H9 (cell line): ENCODE measurements at regions not wholly inside any gene's neighbourhood (a gene's known extent, or its start where the extent isn't known, plus 50 kb on each side); places are given as distances from the start of the nearest gene placed in this dataset.

ENCODE experiments used
- DNase-seq: peaks from one replicate; pipeline ENCODE4 v3.0.0-alpha.2; 2017
- H2AFZ ChIP-seq: one replicate; pipeline ENCODE4 v1.6.1; 2013; ENCODE audit warnings: mild to moderate bottlenecking, low read length, control low read depth, moderate library complexity
- H2AK5ac ChIP-seq: 2 replicates; pipeline ENCODE4 v1.6.1; 2013; ENCODE audit warnings: low read length, control low read depth, mixed read lengths; ENCODE audit not compliant: insufficient read length
- H2BK120ac ChIP-seq: one replicate; pipeline ENCODE4 v1.6.1; 2013; ENCODE audit warnings: low read depth, mild to moderate bottlenecking, low read length, control low read depth, inconsistent platforms; ENCODE audit not compliant: poor library complexity, severe bottlenecking
- H2BK12ac ChIP-seq: 2 replicates; pipeline ENCODE4 v1.6.1; 2013; ENCODE audit warnings: low read length, control low read depth, mixed read lengths, low read depth; ENCODE audit not compliant: insufficient read length
- H2BK15ac ChIP-seq: 2 replicates; pipeline ENCODE4 v1.6.1; 2013; ENCODE audit warnings: low read depth, low read length, control low read depth
- H2BK20ac ChIP-seq: one replicate; pipeline ENCODE4 v1.6.1; 2013; ENCODE audit warnings: low read depth, mild to moderate bottlenecking, low read length, control low read depth, inconsistent platforms; ENCODE audit not compliant: poor library complexity, severe bottlenecking
- H2BK5ac ChIP-seq: 2 replicates; pipeline ENCODE4 v1.6.1; 2013; ENCODE audit warnings: low read length, control low read depth, mixed read lengths; ENCODE audit not compliant: insufficient read length
- H3K14ac ChIP-seq: 2 replicates; pipeline ENCODE4 v1.6.1; 2013; ENCODE audit warnings: low read length, control low read depth; ENCODE audit not compliant: insufficient read depth
- H3K18ac ChIP-seq: 2 replicates; pipeline ENCODE4 v1.6.1; 2013; ENCODE audit warnings: low read depth, mild to moderate bottlenecking, mixed read lengths, low read length, control low read depth; ENCODE audit not compliant: insufficient read length
- H3K23ac ChIP-seq: 2 replicates; pipeline ENCODE4 v1.6.1; 2013; ENCODE audit warnings: low read length, control low read depth, mixed read lengths, low read depth; ENCODE audit not compliant: insufficient read length
- H3K23me2 ChIP-seq: 2 replicates; pipeline ENCODE4 v1.6.1; 2013; ENCODE audit warnings: low read depth, mild to moderate bottlenecking, mixed read lengths, low read length, control low read depth; ENCODE audit not compliant: insufficient read length, poor library complexity, severe bottlenecking
- H3K27ac ChIP-seq: 2 replicates; pipeline ENCODE4 v1.5.1; 2013; ENCODE audit warnings: low read length, control low read depth, mixed read lengths, low read depth; ENCODE audit not compliant: insufficient read length
- H3K27me3 ChIP-seq: 2 replicates; pipeline ENCODE4 v1.6.1; 2013; ENCODE audit warnings: low read length, control low read depth, inconsistent platforms; ENCODE audit not compliant: insufficient read depth
- H3K4ac ChIP-seq: 2 replicates; pipeline ENCODE4 v1.6.1; 2013; ENCODE audit warnings: low read depth, mild to moderate bottlenecking, control low read depth, inconsistent platforms, low read length, moderate library complexity
- H3K4me1 ChIP-seq: 2 replicates; pipeline ENCODE4 v1.6.1; 2013; ENCODE audit warnings: low read length, control low read depth, inconsistent platforms; ENCODE audit not compliant: insufficient read depth
- H3K4me2 ChIP-seq: 2 replicates; pipeline ENCODE4 v1.6.1; 2013; ENCODE audit warnings: low read length, control low read depth, mixed read lengths; ENCODE audit not compliant: insufficient read length, insufficient read depth
- H3K56ac ChIP-seq: 2 replicates; pipeline ENCODE4 v1.6.1; 2013; ENCODE audit warnings: low read depth, mild to moderate bottlenecking, mixed read lengths, low read length, control low read depth; ENCODE audit not compliant: insufficient read length
- H3K79me1 ChIP-seq: 2 replicates; pipeline ENCODE4 v1.6.1; 2013; ENCODE audit warnings: low read depth, mild to moderate bottlenecking, moderate library complexity, low read length, control low read depth, inconsistent platforms; ENCODE audit not compliant: insufficient read depth, poor library complexity, severe bottlenecking
- H3K79me2 ChIP-seq: 2 replicates; pipeline ENCODE4 v1.6.1; 2013; ENCODE audit warnings: low read length, control low read depth, inconsistent platforms; ENCODE audit not compliant: insufficient read depth
- H3K9ac ChIP-seq: 2 replicates; pipeline ENCODE4 v1.6.1; 2013; ENCODE audit warnings: low read length, control low read depth, mixed read lengths; ENCODE audit not compliant: insufficient read length; ENCODE audit errors: extremely low read depth
- H3K9me3 ChIP-seq: one replicate; pipeline ENCODE4 v1.6.1; 2013; ENCODE audit warnings: low read depth, low read length, inconsistent platforms; ENCODE audit not compliant: control insufficient read depth
- H3T11ph ChIP-seq: one replicate; pipeline ENCODE4 v1.6.1; 2013; ENCODE audit warnings: mild to moderate bottlenecking, low read length, control low read depth, inconsistent platforms
- H4K20me1 ChIP-seq: one replicate; pipeline ENCODE4 v1.6.1; 2013; ENCODE audit not compliant: control insufficient read depth, insufficient read length, insufficient read depth
- H4K5ac ChIP-seq: 2 replicates; pipeline ENCODE4 v1.6.1; 2013; ENCODE audit warnings: low read depth, mild to moderate bottlenecking, mixed read lengths, low read length, control low read depth; ENCODE audit not compliant: insufficient read length
- H4K8ac ChIP-seq: replicated peaks from 2 replicates; pipeline ENCODE4 v1.6.1; 2013; ENCODE audit warnings: low read length, control low read depth, mixed read lengths, low read depth; ENCODE audit not compliant: insufficient read length
- H4K91ac ChIP-seq: 2 replicates; pipeline ENCODE4 v1.6.1; 2013; ENCODE audit warnings: low read depth, mild to moderate bottlenecking, moderate library complexity, mixed read lengths, low read length, control low read depth; ENCODE audit not compliant: insufficient read length
- H3K27ac Mint-ChIP-seq, 3 experiments: 2 replicates in 2 of 3; 3 replicates in 1 of 3; pipeline ENCODE4 v1.8.0; 2020 to 2021; ENCODE audit warnings: mixed read lengths in 3 of 3, mild to moderate bottlenecking in 1 of 3, moderate library complexity in 1 of 3
- H3K27me3 Mint-ChIP-seq: 2 replicates; pipeline ENCODE4 v1.8.0; 2021; ENCODE audit warnings: low read depth, mild to moderate bottlenecking, moderate library complexity, mixed read lengths
- H3K36me3 Mint-ChIP-seq, 3 experiments: 2 replicates in 2 of 3; 3 replicates in 1 of 3; pipeline ENCODE4 v1.8.0; 2020 to 2021; ENCODE audit warnings: low read depth in 3 of 3, mixed read lengths in 3 of 3; ENCODE audit not compliant: insufficient read depth in 1 of 3
- H3K4me1 Mint-ChIP-seq, 2 experiments: 2 replicates each; pipeline ENCODE4 v1.8.0; 2020; ENCODE audit warnings: mixed read lengths in 2 of 2
- H3K4me3 Mint-ChIP-seq, 2 experiments: 2 replicates in 1 of 2; 3 replicates in 1 of 2; pipeline ENCODE4 v1.8.0; 2020 to 2021; ENCODE audit warnings: mild to moderate bottlenecking in 2 of 2, mixed read lengths in 2 of 2, moderate library complexity in 1 of 2
- H3K9me3 Mint-ChIP-seq, 2 experiments: 2 replicates in 1 of 2; 3 replicates in 1 of 2; pipeline ENCODE4 v1.8.0; 2020; ENCODE audit warnings: mild to moderate bottlenecking in 2 of 2, mixed read lengths in 2 of 2, moderate library complexity in 1 of 2
- CTCF ChIP-seq: fragments of 200-600 bp; sonication (generic); conservative IDR thresholded peaks from 3 replicates; pipeline ENCODE4 v1.8.0; 2021; ENCODE audit warnings: antibody characterized with exemption, mild to moderate bottlenecking
- WGBS: extraction: QIAGEN DNeasy Blood & Tissue Kit; methylation state at CpG from one replicate; pipeline ENCODE4 v1.1.7; 2013; ENCODE audit warnings: missing lambda C conversion rate, low lambda C conversion rate, mixed read lengths; ENCODE audit not compliant: insufficient read length; ENCODE audit errors: extremely low coverage; 5-methylcytosine and 5-hydroxymethylcytosine counted together

- Histone ChIP-seq H3K4ac (no peak overlapping the region), H2BK12ac (no peak overlapping the region), H3K9ac (no peak overlapping the region), H4K5ac (no peak overlapping the region), H3K79me2 (no peaks in the 10 kb centered on the region), H4K91ac (no peak overlapping the region), H3K18ac (no peak overlapping the region), H2BK20ac (no peak overlapping the region), H2AFZ (no peak overlapping the region), H3T11ph (no peak overlapping the region), H3K9me3 (no peaks in the 10 kb centered on the region), H3K27ac (no peak overlapping the region), H3K23ac (no peak overlapping the region), H3K27me3 (no peaks in the 10 kb centered on the region), H2BK120ac (no peak overlapping the region), H3K4me2 (no peak overlapping the region), H3K23me2 (no peaks in the 10 kb centered on the region), H4K20me1 (no peaks in the 10 kb centered on the region), H2BK5ac (no peak overlapping the region), H3K4me1 (no peaks in the 10 kb centered on the region; the same call in 1 of the 2 replicates), H3K14ac (no peak overlapping the region), H3K79me1 (no peaks in the 10 kb centered on the region), H4K8ac (no peak overlapping the region), H2AK5ac (no peak overlapping the region), H2BK15ac (no peak overlapping the region), H3K56ac (no peak overlapping the region)
- Mint-ChIP-seq H3K4me1 (peaks cover 17 to 22% of the 10 kb centered on the region in 2 experiments), H3K4me3 (no peak overlapping the region), H3K9me3 (peaks cover 0 to 3% of the 10 kb centered on the region in 2 experiments; a peak in 1 of 5 replicates), H3K27me3 (no peaks in the 10 kb centered on the region; the same call in 1 of the 2 replicates), H3K36me3 (no peaks in the 10 kb centered on the region; a peak in 1 of 7 replicates), H3K27ac (no peak overlapping the region)
- peak; percentile 96 for TF ChIP-seq CTCF
- DNase-seq, result peak; percentile 49
- WGBS, result no CpG with 5 or more reads among the region's 5 CpGs
Measured at GRCh38 chr6:143575440-143575839, 63.9 kb upstream of the FUCA2 start.
